ENCODE measurements at regions not wholly inside any gene's neighbourhood (a gene's known extent, or its start where the extent isn't known, plus 50 kb on each side); places are given as distances from the start of the nearest gene placed in this dataset.

DNA sequence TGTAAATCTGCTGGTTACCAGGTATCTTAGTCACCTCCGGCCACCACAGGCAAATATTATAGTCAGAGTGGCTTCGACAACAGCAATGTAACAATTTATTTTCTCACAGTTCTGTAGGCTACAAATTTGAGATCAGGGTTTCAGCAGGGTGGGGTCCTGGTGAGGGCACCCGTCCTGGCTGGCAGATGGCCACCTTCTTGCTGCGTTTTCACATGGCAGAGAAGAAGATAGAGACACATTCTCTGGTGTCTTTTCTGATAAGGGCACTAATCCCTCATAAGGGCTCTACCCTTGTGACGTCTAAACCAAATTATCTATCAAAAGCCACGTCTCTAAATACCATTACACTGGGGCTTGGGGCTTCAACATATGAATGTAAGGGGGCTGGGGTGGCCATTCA lies 843.2 kb upstream of the FANCL start:
- H3K27ac ChIP-seq (ENCODE audit: low read depth, low read length), result no peak overlapping the region
- no peak overlapping the region for H3K4ac ChIP-seq (replicated peaks; ENCODE audit: insufficient read length, low read depth, low read length)
- no peak overlapping the region for H2BK12ac ChIP-seq (ENCODE audit: low read depth, low read length)
- H2BK20ac ChIP-seq (ENCODE audit: low read length), result no peak overlapping the region
- no peak overlapping the region for H3K4me2 ChIP-seq (ENCODE audit: insufficient read depth in 1 of 2, low read depth in 2 of 2, low read length in 2 of 2)
- no peak overlapping the region for H3K56ac ChIP-seq (replicated peaks; ENCODE audit: insufficient read length, low read depth, low read length)
- H3K36me3 ChIP-seq (ENCODE audit: control insufficient read depth in 2 of 4, insufficient read depth in 4 of 4, low read length in 3 of 4), result no peaks in the 10 kb centered on the region
- ChIA-PET CTCF (ENCODE audit: partially characterized antibody) (no interaction called here), POLR2A (ENCODE audit: partially characterized antibody) (no interaction called here)
- FAIRE-seq (no peak), DNase-seq (ENCODE audit: low read depth in 1 of 2, low spot score in 2 of 2) (no peak)
- no peak overlapping the region for H3K9ac ChIP-seq (replicated peaks in 1 of 4; ENCODE audit: extremely low read depth in 1 of 4, low read depth in 3 of 4, low read length in 3 of 4)
- H3K14ac ChIP-seq (ENCODE audit: insufficient read length), result no peak overlapping the region
- no peak overlapping the region for H2BK120ac ChIP-seq (replicated peaks; ENCODE audit: low read depth, low read length)
- no peak overlapping the region for H4K5ac ChIP-seq (ENCODE audit: insufficient read length, low read depth, low read length)
- H4K91ac ChIP-seq (replicated peaks; ENCODE audit: insufficient read length, low read length), result no peak overlapping the region
- no peaks in the 10 kb centered on the region for H3K79me2 ChIP-seq (ENCODE audit: control insufficient read depth in 1 of 2, insufficient read depth in 2 of 2, low read length in 2 of 2)
- H3K23ac ChIP-seq (ENCODE audit: insufficient read length), result no peak overlapping the region
- WGBS, 2 experiments (ENCODE audit: extremely low coverage in 1 of 2, insufficient coverage in 1 of 2, insufficient read length in 1 of 2, insufficient replicate concordance in 2 of 2, low coverage in 1 of 2, low lambda C conversion rate in 2 of 2, missing lambda C conversion rate in 1 of 2), result 56% methylated on average over 6 of the region's 6 CpGs; no CpG with 5 or more reads in 1 of the 2 experiments
- H4K20me1 ChIP-seq (replicated peaks in 1 of 2; ENCODE audit: control insufficient read depth in 1 of 2, insufficient read depth in 2 of 2, low read length in 2 of 2), result no peaks in the 10 kb centered on the region
- H3K79me1 ChIP-seq (ENCODE audit: low read depth, low read length), result no peaks in the 10 kb centered on the region
- no peak overlapping the region for H2BK5ac ChIP-seq (ENCODE audit: low read depth, low read length)
- H4K8ac ChIP-seq (ENCODE audit: extremely low read depth, insufficient read depth, low read length), result no peak overlapping the region
- no peaks in the 10 kb centered on the region for H3K27me3 ChIP-seq (replicated peaks in 1 of 4; ENCODE audit: control insufficient read depth in 3 of 4, extremely low read depth in 1 of 4, insufficient read depth in 3 of 4, low read length in 3 of 4)
- no peaks in the 10 kb centered on the region; a peak in 1 of 7 replicates for H3K4me1 ChIP-seq (replicated peaks in 1 of 4; ENCODE audit: control insufficient read depth in 3 of 4, insufficient read depth in 4 of 4, low read length in 3 of 4)
- H3K4me3 ChIP-seq (ENCODE audit: extremely low read depth in 1 of 4, insufficient read depth in 2 of 4, low read depth in 3 of 4, low read length in 4 of 4), result no peak overlapping the region
- no peaks in the 10 kb centered on the region; a peak in 1 of 4 replicates for H3K9me3 ChIP-seq (ENCODE audit: insufficient read depth in 2 of 2, low read depth in 1 of 2, low read length in 1 of 2)
- no peaks in the 10 kb centered on the region for H3K23me2 ChIP-seq (ENCODE audit: low read depth, low read length)
- no peak overlapping the region for H2AFZ ChIP-seq (ENCODE audit: low read length)
- H3K18ac ChIP-seq (ENCODE audit: extremely low read depth, low read length), result no peak overlapping the region
- H2AK5ac ChIP-seq (ENCODE audit: low read depth, low read length), result no peak overlapping the region
- no peak overlapping the region for H2BK15ac ChIP-seq (ENCODE audit: low read length)
- no peak for TF ChIP-seq TBP (IDR thresholded peaks at IDR 0.05; ENCODE audit: low read depth, low read length)
- TF ChIP-seq FOSL1 (IDR thresholded peaks at IDR 0.05; ENCODE audit: insufficient read depth, low read depth, low read length), result no peak
- no peak for TF ChIP-seq TAF7 (optimal IDR thresholded peaks at IDR 0.05; ENCODE audit: borderline replicate concordance, low read depth, low read length)
- no peak for TF ChIP-seq KDM1A (IDR thresholded peaks at IDR 0.05; ENCODE audit: borderline replicate concordance, low read length)
- TF ChIP-seq, protein P1, sequence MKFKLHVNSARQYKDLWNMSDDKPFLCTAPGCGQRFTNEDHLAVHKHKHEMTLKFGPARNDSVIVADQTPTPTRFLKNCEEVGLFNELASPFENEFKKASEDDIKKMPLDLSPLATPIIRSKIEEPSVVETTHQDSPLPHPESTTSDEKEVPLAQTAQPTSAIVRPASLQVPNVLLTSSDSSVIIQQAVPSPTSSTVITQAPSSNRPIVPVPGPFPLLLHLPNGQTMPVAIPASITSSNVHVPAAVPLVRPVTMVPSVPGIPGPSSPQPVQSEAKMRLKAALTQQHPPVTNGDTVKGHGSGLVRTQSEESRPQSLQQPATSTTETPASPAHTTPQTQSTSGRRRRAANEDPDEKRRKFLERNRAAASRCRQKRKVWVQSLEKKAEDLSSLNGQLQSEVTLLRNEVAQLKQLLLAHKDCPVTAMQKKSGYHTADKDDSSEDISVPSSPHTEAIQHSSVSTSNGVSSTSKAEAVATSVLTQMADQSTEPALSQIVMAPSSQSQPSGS (IDR thresholded peaks at IDR 0.05; ENCODE audit: low read length), result no peak
- no peak for TF ChIP-seq CBX8 (IDR thresholded peaks at IDR 0.05; ENCODE audit: borderline replicate concordance, low read depth, low read length)
- no peak for TF ChIP-seq BACH1 (IDR thresholded peaks at IDR 0.05; ENCODE audit: low read length)
- no peak for TF ChIP-seq ZNF274 (IDR thresholded peaks at IDR 0.05; ENCODE audit: borderline replicate concordance, extremely low read depth, low read length)
- TF ChIP-seq, protein P2, sequence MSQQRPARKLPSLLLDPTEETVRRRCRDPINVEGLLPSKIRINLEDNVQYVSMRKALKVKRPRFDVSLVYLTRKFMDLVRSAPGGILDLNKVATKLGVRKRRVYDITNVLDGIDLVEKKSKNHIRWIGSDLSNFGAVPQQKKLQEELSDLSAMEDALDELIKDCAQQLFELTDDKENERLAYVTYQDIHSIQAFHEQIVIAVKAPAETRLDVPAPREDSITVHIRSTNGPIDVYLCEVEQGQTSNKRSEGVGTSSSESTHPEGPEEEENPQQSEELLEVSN (IDR thresholded peaks at IDR 0.05), result no peak
- no peak for TF ChIP-seq SIX5 (IDR thresholded peaks at IDR 0.05; ENCODE audit: low read depth, low read length)
- no peak for TF ChIP-seq RBBP5 (IDR thresholded peaks at IDR 0.05; ENCODE audit: borderline replicate concordance, low read depth, low read length)
- TF ChIP-seq SUZ12 (IDR thresholded peaks at IDR 0.05; ENCODE audit: low read length), result no peak
- TF ChIP-seq, protein P3, sequence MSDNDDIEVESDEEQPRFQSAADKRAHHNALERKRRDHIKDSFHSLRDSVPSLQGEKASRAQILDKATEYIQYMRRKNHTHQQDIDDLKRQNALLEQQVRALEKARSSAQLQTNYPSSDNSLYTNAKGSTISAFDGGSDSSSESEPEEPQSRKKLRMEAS (IDR thresholded peaks at IDR 0.05), result no peak
